OCI-LY3 (cell line): ENCODE measurements at regions not wholly inside any gene's neighbourhood (a gene's known extent, or its start where the extent isn't known, plus 50 kb on each side); places are given as distances from the start of the nearest gene placed in this dataset.

Experiments used
- CTCF ChIP-seq: fragments of 200-600, 300-600 bp; sonication (generic); IDR thresholded peaks from 2 replicates; pipeline ENCODE4 v1.5.1; 2014; ENCODE audit warnings: antibody characterized with exemption, low read length, low read depth
- EZH2phosphoT487 ChIP-seq: fragments of 200-600 bp; shearing (Covaris generic); IDR thresholded peaks from 2 replicates; pipeline ENCODE4 v1.6.1; 2018; ENCODE audit warnings: antibody characterized with exemption, mixed run types, low read depth

GRCh38 chr16:72637306-72637705 lies 410.6 kb downstream of the ZFHX3 start:
- TF ChIP-seq CTCF (no peak), EZH2phosphoT487 (no peak)
